ENCODE measurements at regions not wholly inside any gene's neighbourhood (a gene's known extent, or its start where the extent isn't known, plus 50 kb on each side); places are given as distances from the start of the nearest gene placed in this dataset.

DNA sequence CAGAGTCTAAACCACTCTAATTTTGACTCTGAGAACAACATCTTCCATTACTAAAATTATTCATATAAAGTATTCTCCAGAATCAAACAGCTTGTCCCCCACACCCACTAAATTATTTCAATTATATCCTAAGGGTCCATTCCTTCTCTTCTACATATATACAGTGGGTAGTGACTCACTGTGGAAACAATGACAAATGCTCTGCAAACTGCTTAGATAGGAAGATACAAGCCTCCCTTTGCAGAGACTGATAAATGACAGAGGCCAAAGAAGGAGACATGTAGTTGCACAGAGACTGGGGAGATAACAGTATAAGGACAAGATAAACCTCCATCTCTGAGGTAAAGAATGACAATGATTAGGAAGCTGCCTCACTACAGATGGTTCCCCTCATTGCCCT, 1087.4 kb downstream of the AGBL1 start:
- Histone ChIP-seq H3K4me1 (ENCODE audit: low read length) (no peaks in the 10 kb centered on the region), H3K36me3 (replicated peaks; ENCODE audit: low read depth, low read length) (no peaks in the 10 kb centered on the region), H3K27me3 (ENCODE audit: low read depth, low read length) (no peaks in the 10 kb centered on the region), H2AFZ (ENCODE audit: low read depth, low read length) (no peak overlapping the region), H3K79me2 (ENCODE audit: low read length) (no peaks in the 10 kb centered on the region), H4K20me1 (ENCODE audit: insufficient read depth, low read length) (no peaks in the 10 kb centered on the region), H3K9ac (ENCODE audit: low read length) (no peak overlapping the region), H3K27ac (ENCODE audit: low read length) (no peak overlapping the region), H3K4me2 (ENCODE audit: low read length) (no peak overlapping the region), H3K9me3 (ENCODE audit: insufficient read depth, low read length) (no peaks in the 10 kb centered on the region), H3K4me3 (ENCODE audit: low read length) (no peak overlapping the region)
- TF ChIP-seq, protein P1, sequence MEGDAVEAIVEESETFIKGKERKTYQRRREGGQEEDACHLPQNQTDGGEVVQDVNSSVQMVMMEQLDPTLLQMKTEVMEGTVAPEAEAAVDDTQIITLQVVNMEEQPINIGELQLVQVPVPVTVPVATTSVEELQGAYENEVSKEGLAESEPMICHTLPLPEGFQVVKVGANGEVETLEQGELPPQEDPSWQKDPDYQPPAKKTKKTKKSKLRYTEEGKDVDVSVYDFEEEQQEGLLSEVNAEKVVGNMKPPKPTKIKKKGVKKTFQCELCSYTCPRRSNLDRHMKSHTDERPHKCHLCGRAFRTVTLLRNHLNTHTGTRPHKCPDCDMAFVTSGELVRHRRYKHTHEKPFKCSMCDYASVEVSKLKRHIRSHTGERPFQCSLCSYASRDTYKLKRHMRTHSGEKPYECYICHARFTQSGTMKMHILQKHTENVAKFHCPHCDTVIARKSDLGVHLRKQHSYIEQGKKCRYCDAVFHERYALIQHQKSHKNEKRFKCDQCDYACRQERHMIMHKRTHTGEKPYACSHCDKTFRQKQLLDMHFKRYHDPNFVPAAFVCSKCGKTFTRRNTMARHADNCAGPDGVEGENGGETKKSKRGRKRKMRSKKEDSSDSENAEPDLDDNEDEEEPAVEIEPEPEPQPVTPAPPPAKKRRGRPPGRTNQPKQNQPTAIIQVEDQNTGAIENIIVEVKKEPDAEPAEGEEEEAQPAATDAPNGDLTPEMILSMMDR (IDR thresholded peaks at IDR 0.05; ENCODE audit: low read depth, low read length): no peak
- no peak for TF ChIP-seq EZH2phosphoT487 (IDR thresholded peaks at IDR 0.05; ENCODE audit: low read depth)

DNA sequence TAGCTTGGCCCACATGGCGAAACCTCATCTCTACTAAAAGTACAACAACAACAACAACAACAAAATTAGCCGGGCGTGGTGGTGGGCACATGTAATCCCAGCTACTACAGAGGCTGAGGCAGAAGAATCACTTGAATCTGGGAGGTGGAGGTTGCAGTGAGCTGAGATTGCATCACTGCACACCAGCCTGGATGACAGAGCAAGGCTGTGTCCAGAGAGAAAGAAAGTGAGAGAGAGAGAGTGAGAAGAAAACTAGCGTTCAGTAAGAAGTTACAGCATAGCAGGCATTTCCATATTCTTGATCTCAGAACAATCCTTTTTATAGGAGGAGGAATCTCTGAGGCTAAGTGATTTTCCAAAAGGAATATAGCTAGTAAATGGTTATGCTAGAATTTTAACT, 1076.1 kb downstream of the AGBL1 start:
- no peaks in the 10 kb centered on the region for H3K9me3 ChIP-seq (ENCODE audit: insufficient read depth, low read length)

DNA sequence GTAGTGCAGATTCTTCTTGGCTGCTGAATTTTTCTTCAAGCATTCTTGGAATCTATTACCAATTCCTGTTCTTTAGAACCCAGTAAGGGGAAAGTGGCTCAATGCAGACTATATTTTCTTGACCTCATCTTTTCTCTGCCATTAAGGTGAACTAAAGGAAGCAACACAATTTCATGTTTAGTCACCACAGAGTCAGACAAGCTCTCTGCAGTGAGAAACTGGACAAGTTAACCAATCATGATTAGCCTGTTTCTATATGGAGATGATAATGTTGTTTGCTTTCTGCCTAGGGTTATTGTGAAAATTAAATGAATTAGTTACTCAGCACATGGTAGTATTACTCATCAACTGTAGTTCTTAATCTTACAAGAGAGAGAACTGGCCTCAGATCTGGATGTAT, 1075.1 kb downstream of the AGBL1 start:
- no peak overlapping the region for H3K4me2 ChIP-seq (ENCODE audit: low read length)
- TF ChIP-seq, protein P1 (IDR thresholded peaks at IDR 0.05; ENCODE audit: low read depth, low read length): no peak
- no peaks in the 10 kb centered on the region for H3K36me3 ChIP-seq (replicated peaks; ENCODE audit: low read depth, low read length)
- no peak overlapping the region for H3K27ac ChIP-seq (ENCODE audit: low read length)
- H3K27me3 ChIP-seq (ENCODE audit: low read depth, low read length): no peaks in the 10 kb centered on the region
- H4K20me1 ChIP-seq (ENCODE audit: insufficient read depth, low read length): no peaks in the 10 kb centered on the region
- H3K9ac ChIP-seq (ENCODE audit: low read length): no peak overlapping the region
- H3K4me1 ChIP-seq (ENCODE audit: low read length): no peaks in the 10 kb centered on the region
- H2AFZ ChIP-seq (ENCODE audit: low read depth, low read length): no peak overlapping the region
- no peak overlapping the region for H3K4me3 ChIP-seq (ENCODE audit: low read length)
- H3K9me3 ChIP-seq (ENCODE audit: insufficient read depth, low read length): no peaks in the 10 kb centered on the region
- no peaks in the 10 kb centered on the region for H3K79me2 ChIP-seq (ENCODE audit: low read length)

More for the DNA sequence above, 1076.1 kb downstream of the AGBL1 start:
- Histone ChIP-seq H4K20me1 (ENCODE audit: insufficient read depth, low read length) (no peaks in the 10 kb centered on the region), H3K4me1 (ENCODE audit: low read length) (no peaks in the 10 kb centered on the region), H3K79me2 (ENCODE audit: low read length) (no peaks in the 10 kb centered on the region), H3K9ac (ENCODE audit: low read length) (no peak overlapping the region), H3K27me3 (ENCODE audit: low read depth, low read length) (no peaks in the 10 kb centered on the region), H2AFZ (ENCODE audit: low read depth, low read length) (no peak overlapping the region), H3K27ac (ENCODE audit: low read length) (no peak overlapping the region), H3K36me3 (replicated peaks; ENCODE audit: low read depth, low read length) (no peaks in the 10 kb centered on the region), H3K4me3 (ENCODE audit: low read length) (no peak overlapping the region), H3K4me2 (ENCODE audit: low read length) (no peak overlapping the region)
- no peak for TF ChIP-seq EZH2phosphoT487 (IDR thresholded peaks at IDR 0.05; ENCODE audit: low read depth)
- TF ChIP-seq, protein P1 (IDR thresholded peaks at IDR 0.05; ENCODE audit: low read depth, low read length): no peak

DNA sequence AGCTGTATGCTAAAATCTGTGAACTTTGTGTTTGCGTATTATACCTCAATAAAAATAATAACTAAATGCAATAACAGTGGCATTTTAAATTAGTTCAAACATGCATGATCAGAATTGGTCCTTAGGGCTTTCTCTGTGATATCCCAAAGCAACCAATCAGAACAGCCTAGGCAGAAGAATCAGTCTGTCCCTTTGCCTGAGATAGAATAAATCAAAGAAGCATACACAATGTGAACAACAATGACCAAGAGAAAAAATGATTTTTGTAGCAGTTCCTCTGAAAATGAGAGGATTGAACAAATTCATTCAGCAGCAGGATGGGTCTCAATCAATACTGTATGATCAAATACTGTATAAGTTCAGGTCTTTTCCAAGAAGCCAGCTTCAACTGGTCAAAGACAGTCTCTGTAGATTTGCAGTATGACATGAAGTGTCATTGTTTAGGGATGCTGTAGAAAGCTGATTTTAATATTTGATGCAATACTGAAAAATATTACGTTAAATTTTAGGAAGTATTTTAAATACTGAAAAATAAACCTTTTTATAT, 1071.6 kb downstream of the AGBL1 start:
- H3K9me3 ChIP-seq (ENCODE audit: insufficient read depth, low read length): no peaks in the 10 kb centered on the region
- H4K20me1 ChIP-seq (ENCODE audit: insufficient read depth, low read length): no peaks in the 10 kb centered on the region
- no peaks in the 10 kb centered on the region for H3K36me3 ChIP-seq (replicated peaks; ENCODE audit: low read depth, low read length)
- H3K79me2 ChIP-seq (ENCODE audit: low read length): no peaks in the 10 kb centered on the region
- H3K9ac ChIP-seq (ENCODE audit: low read length): no peak overlapping the region
- TF ChIP-seq, protein P1 (IDR thresholded peaks at IDR 0.05; ENCODE audit: low read depth, low read length): no peak
- no peak for TF ChIP-seq EZH2phosphoT487 (IDR thresholded peaks at IDR 0.05; ENCODE audit: low read depth)
- no peak overlapping the region for H2AFZ ChIP-seq (ENCODE audit: low read depth, low read length)
- H3K4me3 ChIP-seq (ENCODE audit: low read length): no peak overlapping the region
- H3K27me3 ChIP-seq (ENCODE audit: low read depth, low read length): no peaks in the 10 kb centered on the region
- H3K4me2 ChIP-seq (ENCODE audit: low read length): no peak overlapping the region
- no peaks in the 10 kb centered on the region for H3K4me1 ChIP-seq (ENCODE audit: low read length)
- H3K27ac ChIP-seq (ENCODE audit: low read length): no peak overlapping the region
